ES-I3 (cell line): ENCODE measurements at regions not wholly inside any gene's neighbourhood (a gene's known extent, or its start where the extent isn't known, plus 50 kb on each side); places are given as distances from the start of the nearest gene placed in this dataset.
"Not testable (repeated sequence)": the region's sequence is repeated elsewhere in the genome, so short reads cannot be mapped to it uniquely, and the experiment has no call there.

Source experiments
- H3K36me3 ChIP-seq: 2 replicates; pipeline ENCODE4 v1.6.1; 2013; ENCODE audit warnings: mild to moderate bottlenecking, low read length, control low read depth, moderate library complexity; ENCODE audit not compliant: insufficient read depth
- H3K4me1 ChIP-seq: 2 replicates; pipeline ENCODE4 v1.6.1; 2013; ENCODE audit warnings: mild to moderate bottlenecking, control low read depth, low read length; ENCODE audit not compliant: insufficient read depth
- H3K9ac ChIP-seq: 2 replicates; pipeline ENCODE4 v1.6.1; 2013; ENCODE audit warnings: low read depth, mild to moderate bottlenecking, low read length, moderate library complexity
- H3K9me3 ChIP-seq: 2 replicates; pipeline ENCODE4 v1.6.1; 2013; ENCODE audit warnings: mild to moderate bottlenecking, low read length, moderate library complexity; ENCODE audit not compliant: control insufficient read depth, insufficient read depth

GRCh38 chr2:176562359-176563078 is 293.3 kb downstream of the MTX2 start:
- H3K9me3 ChIP-seq, result no peaks in the 10 kb centered on the region
- no peak overlapping the region for H3K9ac ChIP-seq

GRCh38 chr2:176565641-176566323 is 296.5 kb downstream of the MTX2 start:
- no peak overlapping the region for H3K9ac ChIP-seq
- no peaks in the 10 kb centered on the region for H3K4me1 ChIP-seq
- H3K36me3 ChIP-seq, result no peaks in the 10 kb centered on the region
- no peaks in the 10 kb centered on the region for H3K9me3 ChIP-seq

More at GRCh38 chr2:176562359-176563078, 293.3 kb downstream of the MTX2 start:
- no peaks in the 10 kb centered on the region for H3K4me1 ChIP-seq
- H3K36me3 ChIP-seq, result no peaks in the 10 kb centered on the region

- Histone ChIP-seq H3K4me1 (no peaks in the 10 kb centered on the region), H3K9me3 (no peaks in the 10 kb centered on the region), H3K9ac (no peak overlapping the region), H3K36me3 (no peaks in the 10 kb centered on the region)
Measured at GRCh38 chr2:176566496-176566895, 297.3 kb downstream of the MTX2 start.

- H3K9me3 ChIP-seq, result no peaks in the 10 kb centered on the region
- H3K4me1 ChIP-seq, result no peaks in the 10 kb centered on the region
- no peaks in the 10 kb centered on the region for H3K36me3 ChIP-seq
- no peak overlapping the region for H3K9ac ChIP-seq
Measured at GRCh38 chr2:176566961-176567360, 297.7 kb downstream of the MTX2 start.

- Histone ChIP-seq H3K4me1 (no peaks in the 10 kb centered on the region), H3K36me3 (no peaks in the 10 kb centered on the region), H3K9me3 (no peaks in the 10 kb centered on the region), H3K9ac (no peak overlapping the region)
Measured at GRCh38 chr2:176567361-176567760, 298.1 kb downstream of the MTX2 start.

GRCh38 chr2:176569574-176569973 is 300.3 kb downstream of the MTX2 start:
- H3K9me3 ChIP-seq, result no peaks in the 10 kb centered on the region
- no peaks in the 10 kb centered on the region for H3K4me1 ChIP-seq
- no peak overlapping the region for H3K9ac ChIP-seq
- no peaks in the 10 kb centered on the region for H3K36me3 ChIP-seq

GRCh38 chr2:176573612-176574483 is 304.6 kb downstream of the MTX2 start:
- no peak overlapping the region for H3K9ac ChIP-seq
- no peaks in the 10 kb centered on the region for H3K36me3 ChIP-seq
- peaks cover 6% of the 10 kb centered on the region; the same call in 1 of the 2 replicates for H3K4me1 ChIP-seq
- H3K9me3 ChIP-seq, result no peaks in the 10 kb centered on the region

- Histone ChIP-seq H3K9me3 (no peaks in the 10 kb centered on the region), H3K4me1 (peaks cover 6% of the 10 kb centered on the region; the same call in 1 of the 2 replicates), H3K9ac (no peak overlapping the region), H3K36me3 (no peaks in the 10 kb centered on the region)
Measured at GRCh38 chr2:176574484-176575236, 305.4 kb downstream of the MTX2 start.

- Histone ChIP-seq H3K4me1 (peaks cover 6% of the 10 kb centered on the region; the same call in 1 of the 2 replicates), H3K9me3 (no peaks in the 10 kb centered on the region), H3K36me3 (no peaks in the 10 kb centered on the region), H3K9ac (no peak overlapping the region)
Measured at GRCh38 chr2:176575237-176575744, 306.0 kb downstream of the MTX2 start.

GRCh38 chr2:176577054-176577453 is 307.8 kb downstream of the MTX2 start:
- Histone ChIP-seq H3K36me3 (no peaks in the 10 kb centered on the region), H3K9ac (no peak overlapping the region), H3K9me3 (no peaks in the 10 kb centered on the region; the same call in 1 of the 2 replicates), H3K4me1 (peaks cover 6% of the 10 kb centered on the region; the same call in 1 of the 2 replicates)

GRCh38 chr2:176578292-176578691 is 309.1 kb downstream of the MTX2 start:
- H3K9me3 ChIP-seq, H3K9ac ChIP-seq, H3K36me3 ChIP-seq: not testable (repeated sequence)
- peaks cover 14% of the 10 kb centered on the region; the same call in 1 of the 2 replicates for H3K4me1 ChIP-seq

GRCh38 chr2:176579608-176580007 is 310.4 kb downstream of the MTX2 start:
- Histone ChIP-seq H3K9ac (no peak overlapping the region), H3K36me3 (no peaks in the 10 kb centered on the region), H3K4me1 (peaks cover 18% of the 10 kb centered on the region; the same call in 1 of the 2 replicates), H3K9me3 (no peaks in the 10 kb centered on the region; the same call in 1 of the 2 replicates)

- H3K4me1 ChIP-seq, result peaks cover 12% of the 10 kb centered on the region; the same call in 1 of the 2 replicates
Measured at GRCh38 chr2:176581557-176582165, 312.4 kb downstream of the MTX2 start.

More at GRCh38 chr2:176581557-176582165, 312.4 kb downstream of the MTX2 start:
- Histone ChIP-seq H3K36me3 (no peaks in the 10 kb centered on the region), H3K9me3 (no peaks in the 10 kb centered on the region; the same call in 1 of the 2 replicates), H3K9ac (no peak overlapping the region)
